SW480 (cell line): ENCODE measurements at regions not wholly inside any gene's neighbourhood (a gene's known extent, or its start where the extent isn't known, plus 50 kb on each side); places are given as distances from the start of the nearest gene placed in this dataset.
A peak's percentile ranks its signal among the peaks of the same experiment; 100 is the strongest.

Experiments used
- DNase-seq: peaks from one replicate; pipeline ENCODE4 v3.0.0-alpha.2; 2016; ENCODE audit warnings: low spot score

DNA sequence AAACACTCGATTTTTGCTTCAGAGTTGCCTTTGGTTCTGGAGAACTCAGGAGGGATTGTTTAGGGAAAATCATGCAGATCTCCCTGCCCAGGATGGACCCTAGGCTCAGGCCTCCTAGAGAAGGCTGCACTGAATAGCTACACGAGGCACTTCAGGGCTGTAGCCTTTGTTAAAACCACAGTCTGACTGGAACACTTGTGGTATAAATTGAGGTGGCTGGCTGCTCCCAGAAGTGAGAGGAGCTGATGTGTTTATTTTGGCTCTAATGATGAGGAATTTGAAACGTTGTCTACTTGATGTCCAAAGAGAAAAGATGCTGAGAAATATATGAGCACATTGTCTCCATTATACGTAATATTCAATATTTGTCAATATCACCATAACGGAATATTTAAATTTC lies 762.1 kb upstream of the ARGLU1 start:
- no peak for DNase-seq

DNA sequence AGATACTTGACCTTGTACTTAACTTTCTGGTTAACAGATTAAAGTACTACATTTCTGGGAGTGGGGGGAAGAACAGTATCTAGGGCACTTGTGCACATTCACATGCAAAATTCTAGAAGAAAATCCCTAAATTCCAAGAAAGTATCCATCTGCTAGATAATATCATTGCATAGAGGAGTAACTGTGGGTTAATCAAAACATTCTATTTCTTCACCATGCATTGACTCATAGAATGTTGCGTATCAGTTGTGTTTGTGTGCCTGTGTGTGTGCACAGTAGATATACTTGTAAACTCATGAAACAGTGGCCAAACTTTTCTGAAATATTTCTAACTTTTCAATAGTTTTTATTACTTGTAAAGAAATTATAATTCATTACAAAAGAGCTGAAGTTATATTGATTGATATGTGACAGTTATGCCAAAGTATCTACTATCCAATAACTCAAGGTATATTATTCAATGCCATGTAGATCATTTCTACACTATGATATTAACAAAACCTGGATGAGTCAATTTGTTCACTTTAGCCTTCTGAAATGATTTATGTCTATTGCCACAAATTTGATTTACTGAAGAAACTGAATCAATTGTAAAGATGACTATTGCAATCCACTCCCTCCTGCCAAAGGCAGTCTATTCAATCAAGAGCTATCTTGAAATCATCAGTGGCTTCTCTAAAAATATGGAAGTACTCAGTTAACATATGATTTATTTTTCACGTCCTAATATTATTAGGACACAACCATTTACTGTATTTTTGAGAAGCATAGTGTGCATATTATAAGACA lies 756.7 kb upstream of the ARGLU1 start:
- DNase-seq, result no peak

DNA sequence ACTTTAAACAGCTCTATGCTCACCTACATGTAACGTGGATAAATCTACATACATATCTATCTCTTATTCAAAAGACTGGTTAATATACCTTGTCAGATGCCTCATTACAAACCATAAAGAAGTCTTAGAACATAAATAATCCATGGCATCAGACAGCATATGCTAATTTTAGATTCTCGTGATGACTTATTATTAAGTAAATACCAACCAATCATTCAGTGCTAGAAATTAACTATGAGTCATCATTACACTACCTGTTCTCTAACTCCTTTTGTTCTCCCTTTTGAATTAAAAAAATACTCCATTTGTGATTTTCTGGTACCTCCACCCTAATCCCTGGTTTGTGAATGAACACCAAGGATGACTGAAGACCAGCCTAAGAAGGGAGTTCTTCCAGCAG lies 754.3 kb upstream of the ARGLU1 start:
- DNase-seq, result peak; percentile 2

GRCh38 chr13:107305178-107305577 lies 737.2 kb upstream of the ARGLU1 start:
- DNase-seq, result no peak

- no peak for DNase-seq
These were observed 733.9 kb upstream of the ARGLU1 start for GRCh38 chr13:107301724-107302374.

GRCh38 chr13:107299717-107300116 lies 731.8 kb upstream of the ARGLU1 start:
- no peak for DNase-seq

- DNase-seq, result no peak
These were observed 728.9 kb upstream of the ARGLU1 start for GRCh38 chr13:107296804-107297203.

DNA sequence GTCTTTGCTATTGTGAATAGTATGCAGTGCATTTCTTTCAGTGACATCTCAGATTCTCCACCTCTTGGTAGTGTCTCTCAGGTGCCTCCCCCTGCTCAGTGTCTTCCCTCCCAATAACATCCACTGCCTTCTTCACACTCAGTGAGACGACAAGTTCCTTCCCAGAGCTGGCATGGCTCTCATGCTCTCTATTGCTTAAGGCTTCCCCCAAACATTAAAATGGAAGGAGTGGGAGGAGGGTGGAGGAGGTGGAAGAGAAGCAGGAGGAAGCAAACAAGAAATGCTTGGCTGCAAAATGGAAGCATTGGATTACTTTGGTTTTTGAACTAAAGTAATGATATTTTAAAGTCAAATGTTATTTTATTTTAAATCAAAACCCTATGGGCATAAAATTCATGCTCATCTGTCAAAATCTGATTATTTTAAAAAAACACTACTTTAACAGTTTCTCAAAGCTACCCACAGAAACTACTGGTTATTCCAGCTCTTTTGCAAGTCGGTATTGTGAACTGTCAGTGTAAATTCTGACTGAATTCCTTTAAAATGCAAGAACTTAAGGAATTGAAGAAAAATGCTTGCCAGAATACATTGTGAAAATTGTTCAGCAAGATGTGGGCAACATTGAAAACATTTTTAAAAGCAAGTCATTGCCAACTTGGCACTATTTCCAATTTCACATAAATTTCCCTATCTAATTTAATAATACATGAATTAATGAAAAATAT lies 727.6 kb upstream of the ARGLU1 start:
- DNase-seq, result no peak

DNA sequence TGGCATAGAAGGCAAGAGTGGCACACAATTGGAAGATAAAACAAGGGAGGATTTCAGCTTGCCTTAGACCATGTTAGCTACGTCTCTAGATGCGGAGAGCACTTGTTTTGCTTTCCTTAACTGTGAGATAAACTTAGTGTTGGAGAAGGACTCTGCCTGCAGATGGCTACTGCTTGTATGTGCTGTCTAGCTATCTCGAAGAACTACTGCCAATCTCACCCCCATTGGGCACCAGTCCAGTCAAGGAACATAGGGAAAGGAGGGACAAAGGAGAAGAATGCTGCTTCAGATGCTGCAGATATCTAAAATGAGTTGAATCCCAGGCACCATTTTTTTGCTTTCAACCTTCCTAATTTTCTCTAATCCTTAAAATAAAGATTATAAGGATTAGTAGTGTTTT lies 726.0 kb upstream of the ARGLU1 start:
- DNase-seq, result no peak

DNA sequence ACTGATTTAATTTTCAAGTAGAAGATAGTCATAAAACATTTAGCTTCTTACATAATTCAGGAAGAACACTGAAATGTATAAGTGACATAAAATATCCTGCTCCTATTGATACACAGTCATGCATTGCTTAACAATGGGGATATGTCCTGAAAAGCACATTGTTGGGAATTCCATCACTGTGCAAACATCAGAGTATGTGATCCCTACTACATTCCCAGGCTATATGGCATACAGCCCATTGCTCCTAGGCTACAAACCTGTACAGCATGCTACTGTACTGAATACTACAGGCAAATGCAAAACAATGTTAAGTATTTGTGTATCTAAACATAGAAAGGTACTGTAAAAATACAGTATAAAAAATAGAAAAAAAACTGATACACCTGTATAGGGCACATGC lies 723.9 kb upstream of the ARGLU1 start:
- no peak for DNase-seq

- no peak for DNase-seq
These were observed 721.6 kb upstream of the ARGLU1 start for GRCh38 chr13:107289540-107289939.

DNA sequence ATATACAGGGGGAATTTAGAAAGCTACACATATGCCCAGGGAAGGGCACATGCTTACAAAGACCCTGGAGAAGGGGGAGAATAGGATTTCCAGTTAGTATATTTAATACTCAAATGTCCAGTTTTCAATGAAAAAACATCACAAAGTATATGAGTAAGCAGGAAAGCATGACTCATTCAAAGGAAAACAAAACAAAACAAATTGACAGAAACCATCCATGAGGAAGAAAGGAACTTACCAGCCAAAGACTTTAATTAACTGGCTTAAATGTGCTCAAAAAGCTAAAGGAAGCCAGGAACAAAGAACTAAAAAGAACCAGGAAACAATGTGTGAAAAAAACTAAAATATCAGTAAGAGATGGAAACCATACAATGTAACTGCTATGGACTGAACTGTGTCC lies 716.2 kb upstream of the ARGLU1 start:
- no peak for DNase-seq

DNA sequence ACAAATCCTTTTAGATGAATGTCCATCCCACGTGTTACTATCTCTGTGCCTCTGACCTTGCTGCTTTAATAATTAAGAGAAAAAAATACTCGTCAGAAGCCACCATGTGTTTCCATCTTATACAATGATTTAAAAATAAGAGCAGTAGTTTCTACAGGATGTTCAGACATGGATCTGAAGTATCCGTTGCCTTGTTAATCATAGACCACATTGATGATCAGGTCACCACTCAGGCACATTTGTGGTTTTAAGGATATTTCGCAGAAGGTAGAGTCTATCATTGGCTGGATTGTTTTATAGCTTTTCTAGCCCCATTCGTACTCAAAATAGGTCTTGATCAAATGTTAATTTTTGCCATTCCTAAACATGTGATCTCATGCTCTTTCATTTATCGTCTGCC lies 710.0 kb upstream of the ARGLU1 start:
- DNase-seq, result no peak

DNA sequence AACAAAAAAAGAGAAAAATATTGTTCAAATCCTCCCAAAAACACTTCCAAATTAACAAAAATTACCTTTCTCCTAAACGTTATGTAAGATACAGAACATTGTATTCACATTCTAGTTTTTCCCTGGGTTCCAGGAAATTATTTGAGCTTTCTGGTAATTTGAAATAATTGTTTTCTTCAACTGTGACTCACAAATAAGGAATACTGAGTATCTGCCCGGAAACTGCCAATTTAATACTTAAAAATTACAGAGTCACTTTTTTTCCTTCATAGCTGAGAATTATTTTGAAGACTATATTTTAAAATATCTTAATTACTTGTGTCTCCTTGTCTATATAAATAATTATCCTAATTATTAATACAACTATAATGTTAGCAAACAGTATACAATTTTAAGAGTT lies 709.0 kb upstream of the ARGLU1 start:
- DNase-seq, result no peak

GRCh38 chr13:107275945-107276614 lies 708.1 kb upstream of the ARGLU1 start:
- DNase-seq, result no peak

DNA sequence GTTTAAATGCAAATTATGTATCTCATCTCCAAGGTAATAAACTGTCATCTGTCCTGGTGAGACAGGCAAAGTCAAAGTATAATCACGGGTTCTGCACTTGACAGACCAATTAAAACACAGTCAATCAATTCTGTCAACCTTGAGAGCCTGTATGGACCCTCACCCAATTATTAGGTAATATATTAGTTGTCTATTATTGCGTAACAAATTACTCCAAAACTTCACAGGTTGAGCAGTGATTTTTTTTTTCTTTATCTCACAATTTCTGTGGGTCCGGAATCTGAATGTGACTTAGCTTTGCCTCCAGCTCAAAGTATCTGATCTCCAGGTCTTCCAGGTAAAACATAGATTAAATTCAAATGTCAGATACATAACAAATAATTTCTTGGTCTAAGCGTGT lies 707.4 kb upstream of the ARGLU1 start:
- DNase-seq, result no peak

DNA sequence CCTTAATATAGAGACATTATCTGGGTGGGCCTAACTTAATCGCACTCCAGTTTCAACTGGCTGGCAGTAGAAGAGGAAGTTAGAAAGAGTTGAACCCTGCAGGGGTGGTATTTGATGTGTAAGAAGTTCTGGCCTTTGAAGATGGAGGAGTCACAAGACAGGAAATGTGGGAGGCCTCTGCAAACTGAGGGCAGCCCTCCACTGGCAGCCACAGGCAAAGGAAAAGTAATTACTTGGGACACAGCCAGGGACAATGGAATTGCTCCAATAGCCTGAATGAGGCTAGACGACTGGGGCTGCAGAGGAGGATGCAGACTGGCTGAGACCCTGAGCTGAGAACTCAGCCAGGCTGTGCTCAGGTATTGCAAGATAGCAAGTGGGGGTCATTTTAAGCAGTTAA lies 703.3 kb upstream of the ARGLU1 start:
- no peak for DNase-seq

- no peak for DNase-seq
These were observed 698.7 kb upstream of the ARGLU1 start for GRCh38 chr13:107266657-107267056.

GRCh38 chr13:107258599-107259187 lies 690.8 kb upstream of the ARGLU1 start:
- peak; percentile 44 for DNase-seq

DNA sequence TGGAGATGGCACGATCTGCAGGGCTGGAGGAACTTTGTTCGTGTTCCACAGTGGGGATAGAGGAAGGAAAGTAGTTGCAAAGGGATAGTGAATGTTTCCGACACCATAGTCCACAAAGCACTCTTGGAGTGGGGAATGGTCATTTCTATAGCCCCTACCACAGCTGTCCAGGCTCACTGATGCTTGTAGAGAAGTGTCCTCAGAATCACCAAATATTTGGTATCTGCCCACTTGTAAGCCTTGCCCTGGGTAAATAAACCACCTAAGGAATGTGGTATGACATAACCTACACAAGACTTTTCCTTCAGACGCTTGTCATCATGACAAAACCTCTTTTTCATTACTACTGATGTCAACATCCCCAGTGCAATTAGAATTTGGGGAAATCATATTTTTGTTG lies 686.5 kb upstream of the ARGLU1 start:
- no peak for DNase-seq

DNA sequence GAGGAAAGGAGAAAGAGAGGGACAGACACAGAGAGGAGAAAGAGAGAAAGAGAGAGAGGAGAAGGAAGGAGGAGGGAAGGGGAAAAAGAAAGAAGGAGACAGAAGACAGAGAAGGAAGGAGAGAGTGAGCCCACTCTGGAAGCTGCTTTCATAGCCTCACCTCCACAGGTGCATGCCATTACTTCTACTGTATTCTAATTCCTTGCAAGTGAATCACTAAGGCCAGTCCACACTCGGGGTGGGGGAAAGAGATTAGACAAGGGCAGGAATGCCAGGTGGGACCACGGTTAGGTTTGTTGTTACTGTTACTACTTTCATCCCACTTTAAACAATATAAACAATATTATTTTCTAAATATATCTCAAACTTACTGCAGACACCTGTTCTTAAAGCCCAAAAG lies 684.5 kb upstream of the ARGLU1 start:
- no peak for DNase-seq

DNA sequence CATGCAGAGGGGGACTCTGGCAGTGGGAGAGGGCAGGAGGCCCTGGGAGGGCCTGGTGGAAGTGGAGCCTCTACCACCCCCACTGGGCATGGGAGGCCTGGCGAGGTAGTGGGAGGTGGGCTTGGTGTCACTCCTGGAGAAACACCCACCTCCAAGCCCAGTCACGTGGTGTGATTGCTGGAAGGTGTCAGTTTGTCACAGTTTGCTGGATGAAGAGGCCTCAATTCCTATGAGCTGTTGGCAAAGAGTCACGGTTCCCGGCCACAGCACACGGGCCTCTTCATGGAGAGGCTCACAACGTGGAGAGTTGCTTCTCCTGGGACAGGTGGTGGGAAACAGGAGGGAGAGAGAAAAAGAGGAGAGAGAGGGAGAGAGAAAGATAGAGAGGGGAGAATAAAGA lies 684.1 kb upstream of the ARGLU1 start:
- no peak for DNase-seq
